IPS-20b (cell line): ENCODE measurements at regions not wholly inside any gene's neighbourhood (a gene's known extent, or its start where the extent isn't known, plus 50 kb on each side); places are given as distances from the start of the nearest gene placed in this dataset.

Experiments
- H3K27ac ChIP-seq: one replicate; pipeline ENCODE4 v1.5.1; 2013; ENCODE audit warnings: low read length
- H3K27me3 ChIP-seq: 2 replicates; pipeline ENCODE4 v1.6.1; 2013; ENCODE audit warnings: mild to moderate bottlenecking, low read length, inconsistent platforms; ENCODE audit not compliant: insufficient read depth
- H3K36me3 ChIP-seq: 2 replicates; pipeline ENCODE4 v1.6.1; 2013; ENCODE audit warnings: low read depth, mild to moderate bottlenecking, inconsistent platforms, low read length, moderate library complexity; ENCODE audit not compliant: insufficient read depth
- H3K4me1 ChIP-seq: 2 replicates; pipeline ENCODE4 v1.6.1; 2013; ENCODE audit warnings: mild to moderate bottlenecking, control low read depth, inconsistent platforms, low read length, moderate library complexity; ENCODE audit not compliant: insufficient read depth
- H3K4me3 ChIP-seq: 2 replicates; pipeline ENCODE4 v1.5.1; 2013; ENCODE audit warnings: mild to moderate bottlenecking, low read length, inconsistent platforms
- H3K9ac ChIP-seq: 2 replicates; pipeline ENCODE4 v1.6.1; 2013; ENCODE audit warnings: low read depth, mild to moderate bottlenecking, inconsistent platforms, low read length, moderate library complexity
- H3K9me3 ChIP-seq: 2 replicates; pipeline ENCODE4 v1.6.1; 2013; ENCODE audit warnings: mild to moderate bottlenecking, low read depth, low read length, inconsistent platforms; ENCODE audit not compliant: insufficient read depth

DNA sequence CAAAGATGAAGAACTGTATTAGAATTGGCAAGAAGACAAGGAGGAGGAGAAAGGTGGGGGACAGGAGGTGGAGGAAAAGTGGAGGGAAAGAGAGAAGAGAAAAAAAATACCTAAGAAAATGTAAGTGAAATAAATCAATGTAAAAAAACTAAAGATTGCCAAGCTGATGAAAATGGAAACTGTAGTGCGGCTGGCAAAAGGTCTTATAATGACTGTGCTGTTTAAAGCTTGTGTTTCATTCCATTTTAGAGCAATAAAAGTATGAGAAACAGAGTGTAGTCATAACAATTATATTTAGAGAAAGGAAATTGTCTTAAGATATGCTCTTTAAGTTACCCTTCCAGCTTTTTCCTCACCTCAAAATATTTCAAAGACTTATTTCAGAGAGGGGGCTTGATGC lies 670.5 kb upstream of the SEMA6A start:
- Histone ChIP-seq H3K4me3 (no peak overlapping the region), H3K27ac (no peak overlapping the region), H3K9ac (no peak overlapping the region), H3K9me3 (peaks cover 11% of the 10 kb centered on the region), H3K27me3 (no peaks in the 10 kb centered on the region), H3K4me1 (peaks cover 4% of the 10 kb centered on the region; the same call in 1 of the 2 replicates), H3K36me3 (no peaks in the 10 kb centered on the region)

- Histone ChIP-seq H3K4me3 (no peak overlapping the region), H3K36me3 (no peaks in the 10 kb centered on the region), H3K9ac (no peak overlapping the region), H3K9me3 (peaks cover 11% of the 10 kb centered on the region), H3K27ac (no peak overlapping the region), H3K27me3 (no peaks in the 10 kb centered on the region), H3K4me1 (no peaks in the 10 kb centered on the region)
Measured at GRCh38 chr5:117242028-117242427, 667.4 kb upstream of the SEMA6A start.

DNA sequence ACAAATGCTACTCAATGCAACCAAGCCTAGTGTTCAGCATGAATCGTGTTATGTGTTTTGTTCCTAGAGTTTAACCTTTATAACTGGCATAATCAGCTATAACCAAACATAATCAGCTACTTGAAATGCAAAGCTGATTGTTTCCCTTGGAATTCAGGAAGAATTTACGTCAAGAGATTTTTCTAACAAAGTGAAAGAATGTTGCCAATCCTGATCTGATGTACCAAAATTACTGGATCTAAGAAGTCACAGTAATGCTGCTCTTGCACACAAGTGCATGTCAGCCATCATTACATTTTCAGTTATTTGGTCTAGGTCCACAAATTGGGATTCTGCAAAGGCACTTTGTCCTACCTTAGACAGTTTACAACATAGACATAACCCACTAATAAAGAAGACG lies 662.3 kb upstream of the SEMA6A start:
- no peak overlapping the region for H3K9ac ChIP-seq
- H3K4me3 ChIP-seq: no peak overlapping the region
- H3K36me3 ChIP-seq: no peaks in the 10 kb centered on the region
- H3K4me1 ChIP-seq: no peaks in the 10 kb centered on the region
- H3K9me3 ChIP-seq: peaks cover 11% of the 10 kb centered on the region
- no peak overlapping the region for H3K27ac ChIP-seq
- no peaks in the 10 kb centered on the region for H3K27me3 ChIP-seq

DNA sequence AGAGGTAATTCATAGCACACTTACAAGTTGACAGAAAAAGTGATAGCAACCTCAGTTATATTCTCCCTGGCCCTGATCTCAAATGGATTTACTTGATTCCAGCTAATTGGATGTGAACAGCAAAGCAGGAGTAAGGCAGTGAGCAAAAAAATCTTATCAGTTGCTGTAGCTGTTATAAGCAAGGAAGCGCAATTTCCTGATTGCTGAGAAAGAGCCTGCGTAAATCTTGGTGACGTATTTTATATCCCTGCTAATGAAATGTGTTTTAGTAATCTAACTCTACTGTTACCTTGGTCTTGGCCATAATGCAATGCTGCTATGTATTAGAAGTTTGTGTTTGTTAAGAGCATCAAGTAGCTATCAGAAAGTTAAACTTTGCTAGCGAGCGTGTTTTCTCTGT lies 661.2 kb upstream of the SEMA6A start:
- Histone ChIP-seq H3K27me3 (no peaks in the 10 kb centered on the region), H3K4me1 (no peaks in the 10 kb centered on the region), H3K27ac (no peak overlapping the region), H3K36me3 (no peaks in the 10 kb centered on the region), H3K9ac (no peak overlapping the region), H3K4me3 (no peak overlapping the region), H3K9me3 (peaks cover 1% of the 10 kb centered on the region)

- Histone ChIP-seq H3K9me3 (no peaks in the 10 kb centered on the region), H3K4me3 (no peak overlapping the region), H3K36me3 (no peaks in the 10 kb centered on the region), H3K27me3 (no peaks in the 10 kb centered on the region), H3K4me1 (no peaks in the 10 kb centered on the region), H3K9ac (no peak overlapping the region), H3K27ac (no peak overlapping the region)
Measured at GRCh38 chr5:117230375-117230774, 655.8 kb upstream of the SEMA6A start.

GRCh38 chr5:117220730-117221129 lies 646.1 kb upstream of the SEMA6A start:
- H3K27ac ChIP-seq: no peak overlapping the region
- H3K4me1 ChIP-seq: no peaks in the 10 kb centered on the region; the same call in 1 of the 2 replicates
- no peak overlapping the region for H3K9ac ChIP-seq
- no peaks in the 10 kb centered on the region for H3K9me3 ChIP-seq
- no peaks in the 10 kb centered on the region for H3K27me3 ChIP-seq
- no peaks in the 10 kb centered on the region for H3K36me3 ChIP-seq
- H3K4me3 ChIP-seq: no peak overlapping the region

DNA sequence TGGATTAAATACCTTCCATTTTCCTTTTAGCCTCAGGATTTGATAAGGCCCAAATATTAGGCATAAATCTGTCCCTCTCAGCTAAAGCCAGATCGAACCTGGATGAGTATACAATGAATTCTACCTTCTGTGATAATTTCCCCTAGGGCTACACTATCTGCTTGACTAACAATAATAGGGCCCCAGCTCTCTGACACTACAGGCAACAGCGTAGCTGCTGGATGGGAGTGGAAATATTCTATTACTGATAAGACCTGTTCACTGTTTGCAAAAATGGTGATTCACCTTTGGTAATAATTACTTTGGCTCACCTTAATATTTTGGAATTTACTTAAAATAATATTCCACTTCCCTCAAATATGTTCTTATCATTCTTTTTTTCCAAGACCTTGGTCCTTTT lies 644.2 kb upstream of the SEMA6A start:
- H3K4me3 ChIP-seq: no peak overlapping the region
- H3K4me1 ChIP-seq: no peaks in the 10 kb centered on the region; the same call in 1 of the 2 replicates
- H3K9me3 ChIP-seq: no peaks in the 10 kb centered on the region
- no peak overlapping the region for H3K9ac ChIP-seq
- H3K36me3 ChIP-seq: no peaks in the 10 kb centered on the region
- H3K27me3 ChIP-seq: no peaks in the 10 kb centered on the region
- H3K27ac ChIP-seq: no peak overlapping the region

GRCh38 chr5:117212866-117213265 lies 638.2 kb upstream of the SEMA6A start:
- no peak overlapping the region for H3K9ac ChIP-seq
- no peaks in the 10 kb centered on the region for H3K27me3 ChIP-seq
- no peak overlapping the region for H3K27ac ChIP-seq
- H3K4me1 ChIP-seq: peaks cover 1% of the 10 kb centered on the region; the same call in 1 of the 2 replicates
- H3K4me3 ChIP-seq: no peak overlapping the region
- H3K36me3 ChIP-seq: no peaks in the 10 kb centered on the region
- no peaks in the 10 kb centered on the region; the same call in 1 of the 2 replicates for H3K9me3 ChIP-seq

DNA sequence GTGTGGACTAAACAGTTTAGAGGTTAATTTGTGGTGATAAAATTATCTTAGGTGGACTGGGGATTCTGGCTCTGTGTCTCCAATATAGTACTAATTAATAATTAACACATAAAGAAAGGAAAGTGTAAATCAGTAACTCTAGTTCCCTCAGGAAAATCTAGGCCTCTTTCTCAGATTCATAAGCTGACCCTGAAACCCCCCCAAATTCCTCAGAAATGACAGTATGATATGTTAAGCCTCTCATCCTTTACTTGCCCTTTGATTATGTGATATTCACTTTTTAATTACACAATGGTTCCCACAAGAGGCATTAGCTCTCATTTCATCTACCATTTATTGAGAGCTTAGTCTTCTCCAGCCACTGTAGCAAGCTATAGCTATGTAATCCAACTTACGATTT lies 636.2 kb upstream of the SEMA6A start:
- H3K9ac ChIP-seq: no peak overlapping the region

GRCh38 chr5:117209479-117209878 lies 634.9 kb upstream of the SEMA6A start:
- Histone ChIP-seq H3K9me3 (no peaks in the 10 kb centered on the region; the same call in 1 of the 2 replicates), H3K4me3 (no peak overlapping the region), H3K36me3 (no peaks in the 10 kb centered on the region), H3K27ac (no peak overlapping the region), H3K27me3 (no peaks in the 10 kb centered on the region), H3K9ac (no peak overlapping the region), H3K4me1 (peaks cover 12% of the 10 kb centered on the region; the same call in 1 of the 2 replicates)

More for the DNA sequence above, 636.2 kb upstream of the SEMA6A start:
- Histone ChIP-seq H3K4me1 (peaks cover 12% of the 10 kb centered on the region; the same call in 1 of the 2 replicates), H3K27me3 (no peaks in the 10 kb centered on the region), H3K4me3 (no peak overlapping the region), H3K27ac (no peak overlapping the region), H3K9me3 (no peaks in the 10 kb centered on the region; the same call in 1 of the 2 replicates), H3K36me3 (no peaks in the 10 kb centered on the region)

GRCh38 chr5:117207088-117207668 lies 632.6 kb upstream of the SEMA6A start:
- no peak overlapping the region for H3K27ac ChIP-seq
- H3K4me3 ChIP-seq: no peak overlapping the region; the same call in 1 of the 2 replicates
- peaks cover 12% of the 10 kb centered on the region; the same call in 1 of the 2 replicates for H3K4me1 ChIP-seq
- no peak overlapping the region for H3K9ac ChIP-seq
- H3K27me3 ChIP-seq: no peaks in the 10 kb centered on the region
- H3K36me3 ChIP-seq: no peaks in the 10 kb centered on the region
- H3K9me3 ChIP-seq: no peaks in the 10 kb centered on the region; the same call in 1 of the 2 replicates

GRCh38 chr5:117205894-117206293 lies 631.3 kb upstream of the SEMA6A start:
- no peak overlapping the region for H3K4me3 ChIP-seq

More at GRCh38 chr5:117205894-117206293, 631.3 kb upstream of the SEMA6A start:
- no peak overlapping the region for H3K27ac ChIP-seq
- no peak overlapping the region for H3K9ac ChIP-seq
- no peaks in the 10 kb centered on the region for H3K27me3 ChIP-seq
- no peaks in the 10 kb centered on the region; the same call in 1 of the 2 replicates for H3K9me3 ChIP-seq
- no peaks in the 10 kb centered on the region for H3K36me3 ChIP-seq
- peaks cover 12% of the 10 kb centered on the region; the same call in 1 of the 2 replicates for H3K4me1 ChIP-seq
